GM12801 (cell line): ENCODE measurements at regions not wholly inside any gene's neighbourhood (a gene's known extent, or its start where the extent isn't known, plus 50 kb on each side); places are given as distances from the start of the nearest gene placed in this dataset.

Source experiments
- CTCF ChIP-seq: IDR thresholded peaks from one replicate; pipeline ENCODE4 v1.5.1; 2011; ENCODE audit warnings: control low read depth; ENCODE audit not compliant: insufficient read length; ENCODE audit errors: extremely low read depth

GRCh38 chr1:221254813-221255212 lies 375.6 kb downstream of the HLX start:
- TF ChIP-seq CTCF, result no peak

- no peak for TF ChIP-seq CTCF
Measured at GRCh38 chr1:221256773-221257172, 377.5 kb downstream of the HLX start.

- no peak for TF ChIP-seq CTCF
Measured at GRCh38 chr1:221263831-221264767, 384.9 kb downstream of the HLX start.

- no peak for TF ChIP-seq CTCF
Measured at GRCh38 chr1:221264848-221265247, 385.6 kb downstream of the HLX start.

- TF ChIP-seq CTCF, result no peak
Measured at GRCh38 chr1:221268295-221268694, 389.1 kb downstream of the HLX start.

- no peak for TF ChIP-seq CTCF
Measured at GRCh38 chr1:221271701-221272100, 392.5 kb downstream of the HLX start.

GRCh38 chr1:221272940-221273339 lies 393.7 kb downstream of the HLX start:
- TF ChIP-seq CTCF, result no peak
